Right kidney (tissue), 1 donor: ENCODE measurements at regions not wholly inside any gene's neighbourhood (a gene's known extent, or its start where the extent isn't known, plus 50 kb on each side); places are given as distances from the start of the nearest gene placed in this dataset.

Source experiments
- DNase-seq: peaks from one replicate; pipeline ENCODE4 v3.0.0-alpha.2; 2016

- no peak for DNase-seq
Observed at GRCh38 chr17:79280010-79280409, 205.4 kb downstream of the ENGASE start.

GRCh38 chr17:79279320-79279719, 204.7 kb downstream of the ENGASE start:
- no peak for DNase-seq

GRCh38 chr17:79276821-79277220, 202.2 kb downstream of the ENGASE start:
- no peak for DNase-seq

GRCh38 chr17:79273660-79274059, 199.0 kb downstream of the ENGASE start:
- no peak for DNase-seq

GRCh38 chr17:79272666-79273219, 198.1 kb downstream of the ENGASE start:
- DNase-seq = no peak

- DNase-seq = no peak
Observed at GRCh38 chr17:79272220-79272619, 197.6 kb downstream of the ENGASE start.

GRCh38 chr17:79269620-79270019, 195.0 kb downstream of the ENGASE start:
- DNase-seq = no peak

GRCh38 chr17:79263191-79263590, 188.6 kb downstream of the ENGASE start:
- DNase-seq = no peak

- no peak for DNase-seq
Observed at GRCh38 chr17:79262624-79263023, 188.0 kb downstream of the ENGASE start.

- no peak for DNase-seq
Observed at GRCh38 chr17:79261355-79262072, 186.9 kb downstream of the ENGASE start.

GRCh38 chr17:79258843-79259242, 184.2 kb downstream of the ENGASE start:
- DNase-seq = no peak

GRCh38 chr17:79258041-79258440, 183.4 kb downstream of the ENGASE start:
- DNase-seq = no peak

- no peak for DNase-seq
Observed at GRCh38 chr17:79255926-79256585, 181.4 kb downstream of the ENGASE start.

GRCh38 chr17:79255456-79255855, 180.8 kb downstream of the ENGASE start:
- DNase-seq = no peak

- DNase-seq = no peak
Observed at GRCh38 chr17:79255046-79255445, 180.4 kb downstream of the ENGASE start.

- DNase-seq = no peak
Observed at GRCh38 chr17:79252886-79253285, 178.3 kb downstream of the ENGASE start.

- DNase-seq = no peak
Observed at GRCh38 chr17:79251824-79252223, 177.2 kb downstream of the ENGASE start.

GRCh38 chr17:79249929-79250521, 175.4 kb downstream of the ENGASE start:
- DNase-seq = no peak

- DNase-seq = no peak
Observed at GRCh38 chr17:79248843-79249493, 174.3 kb downstream of the ENGASE start.

GRCh38 chr17:79246225-79247190, 171.9 kb downstream of the ENGASE start:
- DNase-seq = no peak

- no peak for DNase-seq
Observed at GRCh38 chr17:79244665-79245064, 170.0 kb downstream of the ENGASE start.

- no peak for DNase-seq
Observed at GRCh38 chr17:79243996-79244395, 169.4 kb downstream of the ENGASE start.
